HG03060 (cell line): ENCODE measurements at regions not wholly inside any gene's neighbourhood (a gene's known extent, or its start where the extent isn't known, plus 50 kb on each side); places are given as distances from the start of the nearest gene placed in this dataset.
"Not testable (repeated sequence)": the region's sequence is repeated elsewhere in the genome, so short reads cannot be mapped to it uniquely, and the experiment has no call there.

ENCODE experiments used
- ATAC-seq: cut with Tn5 transposase; IDR thresholded peaks from one replicate; pipeline ENCODE4 v1.9.1; 2021; ENCODE audit warnings: low read depth, moderate number of reproducible peaks; ENCODE audit not compliant: unreplicated experiment

DNA sequence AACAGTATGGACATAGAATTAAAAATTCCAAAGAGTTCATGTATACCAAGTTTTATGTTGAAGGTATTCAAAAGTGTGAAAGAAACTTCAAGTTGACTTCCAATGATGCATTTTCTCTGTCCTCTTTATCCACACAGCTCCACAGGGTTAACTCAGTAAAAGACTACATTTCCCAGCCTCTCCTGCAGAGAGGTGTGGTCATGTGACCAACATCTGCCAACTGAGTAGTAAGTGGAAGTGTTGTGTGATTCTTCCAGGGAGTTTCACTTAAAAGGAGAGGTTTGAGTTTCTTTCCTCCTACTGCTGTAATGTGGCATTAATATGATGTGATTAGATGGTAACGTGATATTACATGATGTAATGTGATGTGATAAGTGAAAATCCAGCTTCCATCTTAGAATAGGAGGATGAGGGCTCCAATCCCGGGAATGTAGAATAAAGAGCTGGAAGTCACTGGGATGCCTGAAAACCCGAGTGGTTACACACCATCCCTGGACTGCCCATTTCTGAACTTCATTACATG is 280.6 kb downstream of the ARRDC4 start:
- ATAC-seq = no peak

DNA sequence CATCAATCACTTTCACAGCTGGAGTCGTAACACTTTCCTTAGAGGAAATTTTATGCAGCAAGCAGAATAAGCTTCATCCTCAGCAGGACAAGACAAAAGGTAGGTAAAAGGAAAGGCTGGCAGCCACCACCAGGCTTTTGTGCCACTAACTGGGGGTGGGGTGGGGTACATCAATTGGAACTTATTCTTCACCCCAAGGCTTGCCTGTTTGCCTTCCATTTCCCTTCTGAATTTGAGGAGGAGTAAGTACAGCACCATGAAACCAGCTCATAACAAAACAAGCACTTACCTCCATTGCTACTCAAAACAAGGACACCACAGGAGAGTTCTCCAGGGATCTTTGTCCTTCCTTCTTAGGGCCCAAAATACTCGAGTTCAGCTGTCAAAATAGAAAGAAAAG is 296.8 kb downstream of the ARRDC4 start:
- no peak for ATAC-seq

DNA sequence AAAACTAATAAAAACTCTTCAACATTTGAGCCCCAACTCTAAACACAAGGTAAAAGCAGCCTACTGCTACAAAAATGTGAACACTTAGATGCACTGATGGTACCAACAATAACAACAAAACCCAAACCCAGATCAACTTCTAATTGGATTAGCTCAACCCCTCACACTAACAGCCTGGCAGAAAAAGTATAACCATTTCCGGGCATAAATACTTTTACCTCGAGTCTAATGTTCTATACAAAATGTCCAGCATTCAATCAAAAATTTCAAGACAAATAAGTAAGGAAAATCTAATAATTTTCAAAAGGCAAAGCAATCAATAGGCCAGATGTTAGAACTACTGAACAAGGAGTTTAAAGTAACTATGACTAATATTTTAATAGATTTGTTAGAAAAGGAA is 303.3 kb downstream of the ARRDC4 start:
- ATAC-seq = no peak

DNA sequence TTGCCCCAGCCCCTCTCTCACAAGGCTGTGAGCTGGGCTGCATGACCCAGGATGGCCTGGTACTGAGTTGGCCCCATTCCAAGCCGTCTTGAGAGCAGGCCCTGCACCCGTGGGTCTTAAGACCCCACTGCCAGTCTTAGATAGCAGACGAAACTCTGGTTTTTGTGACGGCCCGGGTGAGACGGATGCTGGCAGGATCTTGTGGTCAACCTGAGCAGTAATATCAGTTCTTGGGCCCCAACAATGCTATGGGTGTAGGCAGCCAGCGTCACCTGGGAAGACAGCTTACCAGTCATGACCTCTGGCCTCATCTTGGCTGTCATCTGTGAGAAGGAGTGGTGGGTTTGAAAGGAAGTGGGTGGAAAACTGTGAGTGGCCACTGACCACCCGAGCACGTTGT is 305.8 kb downstream of the ARRDC4 start:
- ATAC-seq = no peak

DNA sequence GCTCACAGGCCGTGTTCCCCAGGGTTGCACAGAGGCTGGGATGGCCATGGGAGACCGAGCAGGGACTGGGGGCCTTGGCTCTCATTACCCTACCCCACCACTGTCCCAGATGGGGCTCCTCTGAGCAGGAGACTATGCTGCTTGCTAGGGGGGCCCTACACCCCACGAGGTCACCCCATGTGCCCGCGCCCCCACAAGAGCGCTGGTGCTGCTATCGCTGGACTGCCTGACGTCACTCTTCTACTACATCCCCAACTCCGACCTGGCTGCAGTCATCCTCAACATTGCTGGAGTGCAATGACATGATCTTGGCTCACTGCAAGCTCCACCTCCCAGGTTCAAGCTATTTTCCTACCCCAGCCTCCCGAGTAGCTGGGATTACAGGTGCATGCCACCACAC is 307.7 kb downstream of the ARRDC4 start:
- no peak for ATAC-seq

DNA sequence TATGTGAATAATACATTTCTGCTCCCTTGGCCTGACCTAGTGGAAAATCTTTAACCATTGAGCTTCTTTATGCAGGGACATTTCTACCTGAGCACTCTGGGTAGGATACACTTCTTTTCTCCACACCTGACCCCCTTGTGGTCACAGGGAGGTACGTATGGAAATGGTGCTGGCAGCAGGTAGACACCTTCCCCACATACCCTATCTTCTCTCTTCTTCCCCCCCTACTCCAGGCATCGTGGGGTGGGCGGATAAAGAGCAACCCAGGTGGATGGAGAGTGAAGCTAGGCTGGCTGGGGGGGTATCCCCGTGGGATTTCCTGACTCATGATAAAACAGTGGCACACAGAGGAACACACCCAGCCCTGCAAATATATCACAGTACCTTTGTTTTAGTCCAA is 312.1 kb downstream of the ARRDC4 start:
- ATAC-seq = no peak

DNA sequence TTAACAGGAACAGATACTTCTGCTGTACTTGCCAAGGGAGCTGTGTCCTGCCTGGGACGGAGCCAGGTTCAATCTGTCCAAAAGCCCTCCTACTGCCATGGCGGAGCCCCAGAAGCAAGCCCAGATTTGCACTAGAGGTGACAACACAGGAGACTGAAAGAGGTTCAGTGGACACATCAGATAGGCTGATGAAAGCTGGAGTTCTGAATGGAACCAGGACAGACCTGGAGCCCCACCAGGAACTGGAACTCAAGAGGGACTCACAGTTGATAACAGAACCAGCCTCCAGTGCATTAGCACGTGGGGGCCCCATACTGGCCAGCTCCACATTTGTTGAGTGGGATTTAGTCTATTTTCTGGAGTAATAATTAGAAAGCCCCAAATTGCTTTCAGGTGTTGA is 315.5 kb downstream of the ARRDC4 start:
- ATAC-seq = no peak

DNA sequence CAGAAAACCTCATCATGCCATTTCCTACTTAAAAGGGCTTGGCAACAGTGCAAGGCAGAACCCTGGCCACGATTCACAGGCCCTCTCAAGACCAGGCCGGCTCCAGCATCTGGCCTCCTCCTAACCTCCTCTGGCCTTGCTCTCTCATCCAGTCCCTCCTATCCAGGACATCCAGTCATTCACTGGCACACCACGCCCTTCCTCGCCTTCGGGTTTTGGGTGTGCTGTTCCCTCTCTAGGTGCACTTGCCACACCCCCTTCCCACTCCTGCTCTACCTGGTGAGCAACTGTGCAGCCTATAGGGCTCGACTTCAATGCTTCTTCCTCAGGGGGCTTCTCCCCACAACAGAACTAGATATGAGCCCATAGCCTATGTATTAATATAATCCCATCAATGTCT is 317.1 kb downstream of the ARRDC4 start:
- ATAC-seq = no peak

DNA sequence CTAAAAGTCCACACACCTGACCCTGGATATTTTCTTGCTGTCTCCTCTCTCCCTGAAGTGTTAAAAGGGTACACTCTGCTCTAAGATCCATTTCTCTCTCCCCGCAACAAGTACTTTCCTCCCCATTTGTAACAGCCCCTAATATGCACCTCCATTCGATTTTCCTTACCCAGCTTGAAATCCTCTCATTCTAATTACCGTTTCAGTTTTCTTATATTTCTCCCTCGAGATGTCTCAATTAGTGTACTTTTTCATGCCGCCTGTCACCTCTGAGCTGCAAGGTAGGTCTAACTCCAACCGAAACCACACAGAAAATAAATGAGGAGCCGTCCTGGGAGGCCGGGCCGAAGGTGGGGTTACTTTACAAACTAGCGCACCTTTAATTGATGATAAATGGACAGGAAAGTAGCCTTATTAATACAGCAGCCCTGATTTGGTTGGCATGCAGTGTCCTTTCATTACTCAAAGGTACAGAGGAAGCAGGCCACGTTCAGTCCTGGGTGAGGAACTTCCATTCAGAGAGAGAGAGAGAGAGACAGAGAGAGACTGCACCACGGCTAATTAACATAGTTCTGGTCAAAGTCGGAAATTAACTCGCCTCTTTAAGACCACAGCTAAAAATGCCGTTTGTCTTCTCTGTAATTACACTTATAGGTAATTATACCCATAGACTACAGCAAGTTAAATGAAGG is 319.9 kb downstream of the ARRDC4 start:
- no peak for ATAC-seq

DNA sequence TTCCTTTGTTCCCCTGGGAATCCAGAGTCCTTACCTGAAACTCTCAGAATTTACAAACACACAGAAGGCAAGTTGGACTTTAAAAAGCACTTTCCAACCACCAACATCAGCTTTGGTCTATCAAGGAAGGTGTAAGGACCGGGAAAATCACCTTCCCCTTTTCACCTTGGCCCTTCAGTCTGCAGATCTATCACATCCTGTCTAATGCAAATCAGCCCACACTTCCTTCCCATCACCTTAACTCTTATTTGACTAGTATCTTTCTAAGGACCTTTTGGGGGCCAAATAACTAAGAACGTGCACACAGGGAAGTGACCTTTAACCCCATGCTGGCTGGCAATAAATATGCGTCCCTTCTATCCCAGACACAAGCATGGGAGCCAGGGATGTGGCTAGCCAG is 320.6 kb downstream of the ARRDC4 start:
- ATAC-seq = no peak

DNA sequence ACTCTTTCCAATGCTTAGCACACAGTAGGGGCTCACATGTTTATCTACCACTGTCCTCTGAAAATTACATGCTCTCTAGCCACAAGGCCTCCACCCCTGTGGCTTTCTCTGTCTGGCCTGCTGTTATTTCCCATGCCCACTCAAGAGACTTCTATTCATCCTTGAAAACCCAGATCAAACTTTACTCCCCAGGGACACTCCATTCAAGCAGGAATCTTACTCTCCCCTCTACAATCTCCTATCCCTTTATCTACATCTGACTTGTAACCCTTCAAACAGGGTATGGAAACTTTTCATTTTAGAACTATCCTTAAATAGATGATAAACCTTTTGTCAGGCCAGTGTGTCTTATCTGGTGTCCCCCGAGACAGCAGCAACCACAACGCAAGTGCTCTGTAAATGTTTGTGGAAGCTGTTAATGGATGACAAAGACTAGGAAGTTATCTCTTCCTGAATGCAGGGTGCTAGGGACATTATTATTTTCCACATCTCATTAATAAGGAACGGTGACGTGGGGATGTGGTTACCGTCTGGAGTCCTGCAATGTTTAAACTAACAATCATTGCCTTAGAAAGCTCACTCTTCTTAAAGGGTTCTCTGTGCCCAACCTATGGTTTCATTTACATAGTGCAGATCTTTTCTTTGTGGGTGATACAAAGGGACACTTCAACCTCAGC is 322.3 kb downstream of the ARRDC4 start:
- ATAC-seq = no peak

DNA sequence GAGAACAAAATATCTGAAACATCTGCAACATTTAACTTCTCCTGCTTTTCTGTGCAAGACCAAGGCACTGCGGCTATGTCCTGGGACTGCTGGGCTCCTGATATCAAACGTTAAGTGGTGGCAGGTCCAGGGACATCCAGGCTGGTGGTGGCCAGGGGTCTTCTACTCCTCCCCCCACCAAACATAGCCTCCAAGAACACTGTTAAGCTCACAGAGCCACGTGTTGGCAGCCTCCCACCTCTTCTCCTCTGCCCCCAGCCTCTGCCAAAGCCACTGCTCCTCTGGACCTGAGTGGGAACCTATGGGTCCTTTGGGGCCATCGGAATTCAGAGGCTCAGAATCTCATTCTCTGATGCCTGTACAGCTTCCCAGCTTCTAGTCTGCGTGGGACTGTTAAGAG is 325.7 kb downstream of the ARRDC4 start:
- no peak for ATAC-seq

DNA sequence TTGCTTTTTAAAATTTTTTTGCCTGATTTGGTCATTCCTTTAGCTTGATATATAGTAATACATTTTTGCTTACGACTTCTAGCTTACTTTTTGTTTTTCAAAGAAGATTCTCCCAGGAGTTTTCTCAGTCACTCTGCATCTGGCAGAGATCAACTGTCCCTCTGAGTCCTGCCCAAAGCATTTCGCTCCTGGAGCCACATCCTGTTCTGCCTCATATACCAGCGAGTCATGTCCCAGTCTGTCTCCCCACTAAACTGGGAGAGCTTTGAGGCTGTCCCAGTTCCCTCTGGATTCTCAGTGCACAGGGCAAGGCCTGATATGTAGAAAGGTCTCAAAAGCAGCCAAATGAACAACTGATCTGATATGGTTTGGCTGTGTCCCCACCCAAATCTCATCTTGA is 326.3 kb downstream of the ARRDC4 start:
- no peak for ATAC-seq

DNA sequence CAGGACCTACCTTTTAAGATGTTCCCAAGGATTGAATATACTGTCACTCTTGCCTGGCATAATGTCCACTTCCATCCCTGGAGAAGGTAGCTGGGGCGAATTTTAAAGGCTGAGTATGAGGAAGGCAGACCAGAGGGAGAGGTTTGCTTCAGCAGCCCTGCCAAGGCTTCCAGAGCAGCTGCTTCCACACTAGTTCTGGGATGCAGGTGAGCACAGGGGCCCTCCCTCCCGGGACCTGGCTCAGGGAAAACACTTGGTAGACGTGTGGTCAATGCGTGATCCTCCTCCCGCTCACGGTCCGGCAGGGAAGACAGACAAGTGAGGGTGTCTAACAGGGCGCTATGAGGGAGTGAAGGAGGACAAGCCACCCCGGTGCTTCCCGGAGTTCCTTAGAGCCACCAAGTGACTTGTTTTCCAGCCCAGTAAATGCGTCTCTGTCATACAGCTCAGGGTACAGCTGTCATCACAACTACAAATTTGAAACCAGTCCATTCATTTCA is 327.6 kb downstream of the ARRDC4 start:
- ATAC-seq = no peak

DNA sequence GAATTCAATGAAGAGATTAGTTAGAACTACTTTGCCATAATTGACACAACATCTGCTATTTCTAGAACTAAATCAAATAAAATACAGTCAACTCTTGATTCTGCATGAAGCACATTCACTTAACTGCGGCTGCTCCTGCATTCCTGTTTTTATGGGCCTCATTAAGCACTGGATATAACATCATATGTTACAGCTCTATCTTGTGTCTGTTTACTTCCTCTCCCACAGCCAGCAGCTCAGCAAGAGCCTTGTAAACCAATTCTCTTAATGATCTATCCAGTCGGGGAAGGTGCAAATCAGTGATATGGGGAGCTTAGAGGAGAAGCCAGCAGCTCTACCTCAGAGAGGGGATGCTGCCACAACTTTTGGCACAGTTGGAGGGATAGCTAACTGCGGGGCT is 329.2 kb downstream of the ARRDC4 start:
- ATAC-seq = no peak

DNA sequence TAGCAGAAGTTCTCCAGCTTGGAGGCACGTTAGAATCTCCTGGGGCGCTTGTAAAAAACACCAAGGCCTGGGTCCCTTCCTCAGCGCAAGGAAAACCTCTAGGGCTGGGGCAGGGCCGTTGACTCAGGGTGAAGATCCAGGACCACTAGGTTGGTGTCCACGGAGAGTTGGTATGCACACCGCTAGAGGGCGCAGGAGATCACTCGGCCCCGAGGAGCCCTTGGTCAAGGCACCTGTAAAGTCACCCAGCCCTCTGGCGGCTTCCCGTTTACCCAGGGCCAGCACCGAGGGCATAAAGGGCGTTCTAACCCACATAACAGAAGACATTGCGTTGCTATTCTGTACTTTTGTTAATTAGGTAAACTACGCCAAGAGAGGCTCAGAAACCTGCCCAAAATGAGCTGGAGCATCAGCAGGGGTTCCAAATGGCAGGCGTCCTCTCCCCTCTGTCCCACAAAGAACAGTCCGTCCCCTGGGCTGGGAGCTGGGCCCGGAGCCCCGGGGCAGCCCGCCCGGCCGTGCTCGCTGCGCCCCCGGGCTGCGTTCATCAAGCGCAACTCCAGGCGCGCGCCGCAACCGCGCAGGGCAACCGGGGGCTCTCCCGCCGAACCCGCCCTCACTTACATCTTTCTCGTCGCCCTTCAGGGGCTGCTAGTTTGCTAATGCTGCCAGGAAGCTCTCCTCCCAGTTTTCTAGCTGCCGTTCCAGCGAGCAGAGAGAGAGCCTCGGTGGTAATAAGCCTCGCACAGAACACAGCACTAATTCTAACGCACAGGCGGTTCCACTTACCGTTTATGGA is 332.1 kb downstream of the ARRDC4 start:
- no peak for ATAC-seq

DNA sequence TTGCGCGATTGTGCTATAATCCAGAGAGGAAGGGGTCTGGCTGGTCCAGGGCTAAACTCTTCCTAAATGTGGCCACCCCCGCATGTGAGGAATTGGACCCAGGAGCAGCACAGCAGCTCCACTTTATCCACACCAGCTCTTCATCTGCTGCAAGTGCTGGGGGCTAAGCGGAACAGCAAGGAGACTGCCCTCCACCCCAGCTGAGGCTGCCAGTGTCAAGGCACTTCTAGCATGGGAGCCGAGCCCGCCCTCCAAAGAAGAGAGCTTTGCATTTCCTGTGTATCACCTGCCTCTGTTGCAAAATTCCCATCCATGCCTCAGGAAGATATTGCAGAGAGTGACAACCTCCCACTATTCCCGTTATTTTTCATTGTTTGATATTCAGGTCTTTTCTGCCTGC is 333.6 kb downstream of the ARRDC4 start:
- ATAC-seq = no peak

DNA sequence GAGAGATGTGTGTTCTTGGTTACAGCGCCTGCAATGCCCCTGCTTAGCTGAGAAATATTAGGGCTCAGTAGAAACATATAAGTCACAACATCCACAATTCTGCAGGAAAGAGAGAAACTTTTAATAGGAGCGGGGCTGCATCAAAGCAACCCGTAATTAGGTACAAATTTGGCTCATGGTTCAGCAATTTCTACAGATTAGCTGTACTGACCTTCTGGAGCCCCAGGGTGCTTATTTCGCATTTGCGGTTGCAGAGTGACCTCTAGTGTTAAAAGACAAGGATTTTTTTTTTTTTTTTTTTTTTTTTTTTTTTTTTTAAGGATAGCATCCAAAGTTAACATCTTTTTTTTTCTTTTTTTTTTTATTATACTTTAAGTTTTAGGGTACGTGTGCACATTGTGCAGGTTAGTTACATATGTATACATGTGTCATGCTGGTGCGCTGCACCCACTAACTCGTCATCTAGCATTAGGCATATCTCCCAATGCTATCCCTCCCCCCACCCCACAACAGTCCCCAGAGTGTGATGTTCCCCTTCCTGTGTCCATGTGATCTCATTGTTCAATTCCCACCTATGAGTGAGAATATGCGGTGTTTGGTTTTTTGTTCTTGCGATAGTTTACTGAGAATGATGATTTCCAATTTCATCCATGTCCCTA is 334.7 kb downstream of the ARRDC4 start:
- not testable (repeated sequence) for ATAC-seq

DNA sequence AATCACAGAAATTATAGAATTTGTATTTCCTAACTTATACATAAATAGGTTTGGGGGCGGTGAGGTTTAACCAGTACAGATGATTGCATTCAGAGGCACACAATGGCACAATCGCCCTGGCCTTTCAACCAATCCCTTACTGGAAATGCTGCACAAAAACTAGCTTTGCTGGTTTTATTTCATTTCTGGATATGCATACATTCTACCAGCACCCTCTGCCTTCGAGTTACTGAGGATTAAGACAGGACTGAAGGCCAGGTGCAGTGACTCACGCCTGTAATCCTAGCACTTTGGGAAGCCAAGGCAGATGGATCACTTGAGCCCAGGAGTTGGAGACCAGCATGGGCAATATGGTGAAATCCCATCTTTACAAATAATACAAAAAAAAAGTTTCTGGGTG is 336.1 kb downstream of the ARRDC4 start:
- ATAC-seq = no peak

DNA sequence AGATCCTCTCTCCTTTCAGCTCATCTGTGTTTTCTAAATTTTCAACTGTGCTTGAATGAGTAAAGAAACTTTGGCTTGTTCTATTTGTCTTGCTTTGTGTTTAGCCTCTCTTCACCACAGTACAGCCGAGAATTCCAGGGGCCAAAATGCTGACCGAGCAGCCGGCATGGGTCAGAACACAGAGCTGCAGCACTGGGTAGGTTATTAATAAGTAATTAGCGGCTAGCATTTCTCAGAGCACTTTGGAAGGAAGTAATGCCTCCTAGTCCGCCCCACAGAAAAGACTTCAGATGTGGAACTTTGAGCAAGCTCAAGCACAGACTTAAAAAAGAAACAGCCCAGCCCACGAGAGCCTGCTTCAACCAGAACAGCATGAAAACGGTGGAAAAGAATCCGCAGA is 343.9 kb downstream of the ARRDC4 start:
- no peak for ATAC-seq

DNA sequence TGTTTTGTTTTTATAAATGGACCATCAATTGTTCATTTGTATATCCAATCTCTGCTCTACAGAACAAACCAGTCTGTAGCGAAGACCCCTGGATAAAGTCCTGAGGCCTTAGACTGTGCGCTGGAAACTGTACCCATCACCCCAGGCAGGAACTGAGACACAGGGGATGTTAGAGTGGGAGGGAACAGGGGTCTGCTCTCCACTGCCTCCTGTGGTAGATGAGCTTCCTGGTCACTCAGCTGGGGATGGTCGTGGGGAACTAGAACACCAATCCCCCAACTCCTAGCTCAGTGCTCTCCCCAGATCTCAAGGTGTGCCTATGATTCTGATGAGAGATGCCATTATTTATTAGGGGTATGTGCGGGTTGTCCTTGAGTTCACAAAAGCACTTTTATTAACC is 340.2 kb upstream of the IGF1R start:
- no peak for ATAC-seq
